ENCODE measurements at regions not wholly inside any gene's neighbourhood (a gene's known extent, or its start where the extent isn't known, plus 50 kb on each side); places are given as distances from the start of the nearest gene placed in this dataset.
A peak's percentile ranks its signal among the peaks of the same experiment; 100 is the strongest.

DNA sequence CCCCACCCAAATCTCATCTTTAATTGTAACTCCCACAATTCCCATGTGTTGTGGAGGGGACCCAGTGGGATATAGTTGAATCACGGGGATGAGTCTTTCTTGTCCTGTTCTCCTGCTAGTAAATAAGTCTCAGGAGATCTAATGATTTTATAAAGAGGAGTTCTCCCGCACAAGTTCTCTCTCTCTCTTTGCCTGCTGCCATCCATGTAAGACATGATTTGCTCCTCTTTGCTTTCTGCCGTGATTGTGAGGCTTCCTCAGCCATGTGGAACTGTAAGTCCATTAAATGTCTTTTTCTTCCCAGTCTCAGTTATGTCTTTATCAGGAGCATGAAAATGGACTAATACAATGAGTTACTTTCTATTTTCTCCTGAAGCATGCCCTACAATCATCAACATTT is 1158.5 kb downstream of the CDH18 start:
- DNase-seq, result no peak

DNA sequence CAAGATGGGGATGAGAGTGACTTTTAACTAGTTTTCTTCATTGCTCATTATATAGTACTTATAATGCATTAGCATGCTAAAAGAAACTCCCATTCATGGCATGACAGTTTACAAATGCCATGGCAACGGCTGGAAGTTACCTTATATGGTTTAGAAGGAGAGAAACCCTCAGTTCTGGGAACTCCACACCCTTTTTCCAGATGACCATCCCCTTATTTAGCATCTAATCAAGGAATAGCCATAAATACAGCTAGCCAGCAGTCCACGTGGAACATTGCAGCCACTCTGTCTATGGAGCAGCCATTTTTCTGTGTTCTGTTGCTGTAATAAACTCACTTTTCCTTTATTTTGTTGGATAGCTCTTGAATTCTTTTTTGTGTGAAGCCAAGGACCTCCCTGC is 1137.8 kb downstream of the CDH18 start:
- no peak for DNase-seq

DNA sequence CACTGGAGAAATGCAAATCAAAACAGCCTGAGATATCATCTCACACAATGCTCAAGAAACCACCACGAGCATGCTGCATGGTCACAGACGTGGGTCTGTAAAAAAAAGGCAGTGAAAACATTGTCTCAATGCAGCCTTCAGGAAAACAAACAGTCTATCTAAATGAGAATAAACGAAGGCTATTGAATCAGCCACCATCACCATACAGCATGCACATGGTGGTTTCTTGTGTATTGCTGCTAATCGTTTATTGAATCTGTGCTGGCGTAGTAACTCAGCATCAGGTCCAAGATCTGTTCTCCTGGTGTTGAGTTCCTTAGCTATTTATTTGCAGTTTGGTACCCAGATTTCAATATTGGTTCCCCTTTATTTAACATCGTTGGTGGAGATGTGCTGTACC is 1115.0 kb downstream of the CDH18 start:
- DNase-seq, result no peak

DNA sequence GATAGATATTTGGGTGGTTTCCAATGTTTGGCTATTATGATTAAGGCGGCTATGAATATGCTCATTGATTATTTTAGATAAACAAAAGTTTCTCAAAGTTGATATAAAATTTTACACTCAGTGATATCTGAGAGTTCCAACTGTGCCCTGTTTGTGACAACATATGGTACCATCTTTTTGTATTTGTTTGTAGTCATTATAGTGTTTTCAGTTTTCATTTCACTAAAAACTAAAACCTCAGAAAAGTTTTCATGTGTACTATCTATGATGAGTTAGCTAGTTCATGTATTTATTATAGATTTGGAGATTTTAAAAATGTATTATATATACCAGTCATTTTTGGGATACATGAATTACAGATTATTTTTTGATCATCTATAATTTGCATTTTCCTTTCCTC is 1111.4 kb downstream of the CDH18 start:
- no peak for DNase-seq

DNA sequence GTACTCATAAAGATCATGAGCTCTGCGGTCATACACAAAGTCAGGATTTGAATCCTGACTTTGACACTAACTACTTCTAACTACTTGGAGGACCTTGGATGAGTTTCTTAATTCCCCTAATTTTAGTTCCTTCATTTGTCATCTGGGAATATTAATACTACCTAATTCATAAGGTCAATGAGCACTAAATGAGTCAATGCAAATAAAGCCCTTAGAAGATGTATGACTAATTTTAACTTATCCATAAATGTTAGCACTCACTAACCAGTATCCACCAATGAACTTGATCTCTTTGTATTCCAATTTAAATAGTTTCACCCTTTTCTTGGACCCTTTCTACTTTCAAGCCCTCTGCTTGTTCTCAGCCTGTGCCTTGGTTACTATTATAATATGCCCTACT is 1106.4 kb downstream of the CDH18 start:
- no peak for DNase-seq

DNA sequence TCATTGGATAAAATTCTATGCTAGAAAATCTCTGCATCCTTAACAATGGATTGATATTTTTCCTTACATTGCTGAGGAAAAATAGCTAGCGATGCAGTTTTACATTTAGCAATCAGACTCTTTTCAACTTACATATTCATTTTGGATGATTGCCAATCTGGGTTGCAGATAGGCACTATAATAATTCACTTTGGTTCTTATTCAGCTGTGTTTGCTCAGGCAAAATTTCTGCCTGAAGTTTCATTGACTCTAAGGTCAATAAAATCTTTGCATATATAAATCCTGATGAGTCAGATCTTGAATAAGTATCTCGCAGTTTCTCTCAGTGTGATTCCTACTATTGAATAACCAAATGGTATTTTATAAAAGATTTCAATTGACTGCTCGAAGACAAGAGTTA is 1105.8 kb downstream of the CDH18 start:
- DNase-seq, result no peak

DNA sequence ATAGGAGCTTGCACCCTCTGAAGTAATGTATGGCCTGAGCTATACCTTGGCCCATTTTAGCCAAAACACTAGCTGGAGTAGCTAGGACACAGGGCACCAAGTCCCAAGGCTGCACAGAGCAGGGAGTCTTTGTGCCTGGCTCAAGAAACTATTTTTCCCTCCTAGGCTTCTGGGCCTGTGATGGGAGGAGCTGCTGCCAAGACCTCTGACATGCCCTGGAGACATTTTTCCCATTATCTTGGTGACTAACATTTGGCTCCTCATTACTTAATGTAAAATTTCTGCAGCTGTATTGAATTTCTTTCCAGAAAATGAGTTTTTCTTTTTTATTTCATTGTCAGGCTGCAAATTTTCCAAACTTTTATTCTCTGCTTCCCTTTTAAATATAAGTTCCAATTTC is 1099.2 kb downstream of the CDH18 start:
- no peak for DNase-seq

DNA sequence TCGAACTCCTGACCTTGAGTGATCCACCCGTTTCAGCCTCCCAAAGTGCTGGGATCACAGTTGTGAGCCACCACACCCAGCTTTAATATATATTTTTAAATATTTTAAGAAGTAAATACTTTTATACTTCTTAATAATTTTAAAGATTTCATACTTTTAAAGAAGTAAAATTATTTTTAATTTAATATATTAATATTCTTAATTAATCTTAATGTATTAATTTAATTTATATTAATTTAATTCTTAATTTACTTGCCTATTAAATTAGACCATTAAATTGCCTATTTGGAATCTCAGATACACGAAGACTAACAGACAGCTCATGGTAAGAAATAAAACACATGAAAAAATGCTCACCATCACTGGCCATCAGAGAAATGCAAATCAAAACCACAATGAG is 1087.4 kb downstream of the CDH18 start:
- DNase-seq, result no peak

DNA sequence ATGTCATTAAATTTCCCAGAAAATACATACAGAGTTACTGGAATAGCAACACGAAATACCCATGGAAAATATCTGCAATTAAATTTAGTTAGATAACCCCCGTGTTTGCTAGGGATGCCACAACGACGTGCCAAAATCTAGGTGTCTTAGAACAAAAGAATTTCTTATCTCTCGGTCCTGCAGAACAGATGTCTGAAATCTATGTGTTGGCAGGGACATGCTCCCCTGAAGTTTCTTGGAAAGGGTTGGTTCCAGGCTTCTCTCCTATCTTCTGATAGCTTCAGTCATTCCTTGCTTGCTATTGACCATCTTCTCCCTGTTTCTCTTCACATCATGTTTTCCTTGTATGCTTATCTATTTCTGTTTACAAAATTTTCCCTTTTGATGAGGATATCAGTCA is 1067.0 kb downstream of the CDH18 start:
- DNase-seq, result no peak

DNA sequence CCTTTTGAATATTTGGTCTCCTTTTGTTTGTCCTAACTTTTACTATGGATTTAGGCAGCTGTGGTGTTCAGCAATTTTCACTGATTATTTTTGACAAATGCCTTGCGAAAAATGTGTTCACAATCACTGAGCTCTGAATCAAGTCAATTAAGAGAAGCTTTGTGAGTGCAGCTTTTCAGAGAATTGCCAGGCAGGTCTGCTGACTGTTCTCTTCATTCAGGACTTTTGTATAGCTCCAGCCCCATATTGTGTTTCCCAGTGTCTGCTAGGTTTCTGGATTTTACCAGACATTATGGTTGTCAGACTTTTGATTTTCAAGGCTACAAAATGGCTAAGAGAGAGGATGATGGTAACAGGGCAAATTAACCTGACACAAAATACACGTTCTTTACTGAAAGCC is 1055.9 kb downstream of the CDH18 start:
- DNase-seq, result no peak

DNA sequence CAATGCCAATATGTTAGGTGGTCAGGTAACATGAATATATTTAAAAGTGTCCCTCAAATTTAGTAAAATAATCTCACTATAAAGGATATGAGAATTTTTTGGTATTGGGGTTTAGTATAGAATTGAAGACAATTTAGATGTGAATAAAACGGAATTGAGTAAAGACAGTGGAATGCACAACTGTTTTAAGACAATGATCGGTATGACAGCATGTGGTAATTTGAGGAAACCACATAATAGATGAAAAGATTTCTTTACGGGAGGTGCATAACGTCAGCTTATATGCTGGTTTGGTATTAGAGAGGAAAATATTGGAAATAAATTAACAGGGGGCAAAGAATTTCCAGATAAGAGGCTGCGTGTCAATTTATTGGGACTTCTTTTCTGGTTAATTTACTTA is 1043.2 kb downstream of the CDH18 start:
- DNase-seq, result no peak

DNA sequence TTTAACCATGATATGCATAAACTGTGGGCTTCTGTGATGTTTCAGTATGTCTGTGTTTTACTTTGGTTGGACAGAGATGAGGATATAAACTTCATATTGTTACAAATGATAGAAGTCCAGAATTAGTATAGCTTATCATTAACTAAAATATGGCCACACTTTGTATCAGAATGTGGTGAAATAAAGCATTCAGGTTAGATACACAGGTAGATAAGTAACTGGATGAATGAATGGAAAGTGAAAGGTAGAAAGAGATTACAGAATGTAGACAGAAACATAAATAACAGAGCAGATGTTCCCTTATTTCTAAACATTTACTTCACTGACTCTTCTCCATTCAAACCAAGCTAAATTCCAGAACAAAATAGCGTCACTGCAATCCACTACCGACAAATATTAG is 1033.8 kb downstream of the CDH18 start:
- no peak for DNase-seq

DNA sequence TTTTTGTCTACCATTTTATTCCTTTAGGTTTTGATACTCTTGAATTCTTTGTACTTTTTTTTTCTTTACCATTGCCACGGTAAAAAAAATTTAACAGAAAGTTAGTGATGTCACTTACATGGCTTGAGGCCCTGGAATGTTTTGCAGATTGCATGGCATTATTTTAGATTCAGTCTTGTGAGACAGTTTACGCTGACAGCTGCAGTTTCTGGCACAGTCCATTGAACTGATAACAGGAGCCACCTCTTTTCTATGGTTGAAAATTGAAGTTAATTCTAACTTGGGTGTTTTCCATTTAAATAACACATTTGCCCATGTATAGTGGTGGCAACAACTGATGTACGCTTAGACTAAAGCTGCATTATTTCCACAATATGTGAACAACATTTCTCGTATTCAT is 1028.5 kb downstream of the CDH18 start:
- peak; percentile 19 for DNase-seq

DNA sequence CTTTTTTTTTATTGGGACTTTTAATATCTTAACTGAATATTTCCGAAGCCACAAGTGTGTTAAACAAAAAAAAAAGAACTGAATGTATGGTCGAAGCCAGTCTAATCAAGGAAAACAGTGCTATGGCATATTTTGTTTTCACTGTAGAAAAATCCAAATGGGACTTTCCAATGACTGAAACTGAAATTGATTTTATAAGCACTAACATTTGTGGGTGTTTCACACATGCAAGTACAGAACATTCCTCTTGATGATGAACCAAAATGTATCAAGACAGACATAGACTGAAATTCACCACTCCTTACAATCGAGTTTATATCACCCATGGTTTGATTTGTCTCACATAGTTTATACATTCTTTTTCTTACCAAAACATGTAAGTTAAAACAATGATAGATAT is 1026.8 kb downstream of the CDH18 start:
- no peak for DNase-seq

DNA sequence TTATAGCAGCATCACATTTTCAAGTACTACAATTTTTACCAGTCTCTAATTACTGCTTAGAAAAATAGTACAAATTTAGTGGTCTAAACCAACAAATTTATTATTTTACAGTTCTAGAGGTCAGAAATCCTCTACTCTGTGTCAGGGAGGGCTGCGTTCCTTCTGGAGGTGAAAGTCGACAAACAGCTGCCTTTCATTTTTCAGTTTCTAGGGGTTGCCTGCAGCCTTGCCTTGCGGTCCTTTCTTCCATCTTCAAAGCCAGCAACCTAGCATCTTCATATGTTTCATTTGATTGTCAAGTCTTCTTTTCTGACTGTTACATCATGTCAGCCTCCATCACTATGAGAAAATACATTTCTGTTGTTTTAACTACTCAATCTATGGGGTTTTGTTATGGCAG is 1022.1 kb downstream of the CDH18 start:
- no peak for DNase-seq

DNA sequence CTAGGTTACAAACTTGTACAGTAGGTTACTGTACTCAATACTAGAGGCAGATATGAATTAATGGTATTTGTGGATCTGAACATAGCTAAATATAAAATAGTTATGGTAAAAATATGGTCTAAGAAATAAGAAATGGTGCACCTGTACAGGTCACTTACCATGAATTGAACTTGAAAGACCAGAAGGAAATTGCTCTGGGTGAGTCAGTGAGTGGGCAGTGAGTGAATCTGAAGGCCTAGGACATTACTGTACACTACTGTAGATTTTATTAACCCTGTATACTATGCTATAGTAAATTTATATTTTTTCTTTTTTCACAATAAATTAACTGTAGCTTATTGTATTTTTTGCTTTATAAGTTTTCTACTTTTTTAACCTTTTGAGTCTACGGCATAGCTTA is 1020.4 kb downstream of the CDH18 start:
- no peak for DNase-seq

DNA sequence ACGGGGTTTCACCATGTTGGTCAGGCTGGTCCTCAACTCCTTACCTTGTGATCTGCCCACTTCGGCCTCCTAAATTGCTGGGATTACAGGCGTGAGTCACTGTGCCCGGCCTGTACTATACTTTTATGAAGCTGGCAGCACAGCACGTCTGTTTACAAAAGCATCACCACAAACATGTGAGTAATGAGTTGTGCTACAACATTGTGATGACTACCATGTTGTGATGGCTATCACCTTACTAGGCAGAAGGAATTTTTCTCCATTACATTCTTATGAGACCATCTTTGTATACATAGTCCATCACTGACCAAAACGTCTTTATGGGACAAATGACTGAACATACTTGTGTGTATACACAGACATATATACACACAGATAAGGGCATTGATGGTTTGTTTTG is 1019.0 kb downstream of the CDH18 start:
- DNase-seq, result no peak

DNA sequence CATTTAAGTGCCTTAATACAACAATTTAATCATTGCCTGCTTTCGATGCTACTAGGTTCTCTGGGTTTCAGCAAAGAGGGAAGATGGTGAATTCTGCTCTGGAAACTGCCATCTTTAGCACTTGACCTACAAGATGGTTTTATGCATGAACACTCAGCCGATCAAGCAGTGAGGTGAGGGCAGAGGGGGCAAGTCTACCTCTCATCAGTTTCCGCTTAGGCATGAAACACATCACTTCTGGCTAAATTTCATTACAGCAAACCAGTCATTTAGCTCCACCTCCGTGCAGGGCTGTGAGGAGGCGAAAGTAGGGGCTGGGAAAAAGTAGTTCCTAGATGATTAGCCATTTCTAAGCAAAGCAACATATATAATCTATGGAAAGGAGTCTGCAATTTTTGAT is 1018.0 kb downstream of the CDH18 start:
- DNase-seq, result no peak

DNA sequence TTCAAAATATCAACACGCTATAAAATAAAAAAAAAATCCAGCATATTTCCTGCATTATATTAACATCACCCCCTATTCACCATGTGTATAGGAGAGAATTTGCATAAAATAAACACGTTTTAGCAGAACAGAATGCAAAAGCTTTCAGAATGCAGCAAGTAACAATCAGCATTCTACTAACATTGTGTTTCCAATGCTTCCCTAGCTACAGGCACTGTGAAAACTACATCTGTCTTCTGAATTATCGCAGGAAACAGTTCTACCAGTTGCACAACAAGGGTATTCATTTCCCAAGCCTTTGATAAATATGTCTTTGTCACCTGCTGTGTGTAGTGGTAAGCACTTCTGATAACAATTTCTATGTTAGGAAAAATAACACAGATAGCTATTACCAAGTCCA is 1015.8 kb downstream of the CDH18 start:
- no peak for DNase-seq

DNA sequence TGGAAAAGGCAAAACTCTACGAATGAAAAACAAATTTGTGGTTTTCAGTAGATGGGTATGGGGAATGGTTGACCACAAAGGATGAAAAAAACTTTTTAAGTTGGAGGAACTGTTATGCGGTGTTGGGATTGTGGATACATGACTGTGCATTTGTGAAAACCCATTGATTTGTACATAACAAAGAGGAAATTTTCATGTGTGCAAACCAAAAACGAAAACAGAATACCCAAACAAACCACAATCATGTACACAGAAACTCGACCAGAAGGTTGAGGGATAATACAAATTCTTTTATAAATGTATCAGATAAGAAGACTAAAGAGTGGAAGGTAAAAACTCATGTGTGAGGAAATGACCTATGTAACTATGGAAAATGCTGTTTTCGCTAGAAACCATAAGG is 1012.4 kb downstream of the CDH18 start:
- DNase-seq, result no peak

DNA sequence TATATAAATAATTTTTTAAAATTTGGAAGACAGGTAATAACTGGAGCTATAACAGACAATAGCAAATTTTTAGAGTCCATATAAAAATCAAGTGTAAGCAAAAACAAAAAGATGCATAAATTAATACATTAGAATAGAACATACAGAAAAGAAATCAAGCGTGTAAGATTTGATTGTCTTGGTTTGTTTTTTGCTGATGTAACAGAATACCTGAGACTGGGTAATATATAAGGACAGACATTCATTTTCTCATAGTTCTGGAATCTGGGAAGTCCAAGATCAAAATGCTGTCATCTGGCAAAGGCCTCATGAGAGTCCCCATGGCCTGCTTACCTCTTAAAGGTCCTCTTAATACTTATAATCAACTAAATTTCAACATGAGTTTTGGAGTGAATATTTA is 1010.1 kb downstream of the CDH18 start:
- no peak for DNase-seq

DNA sequence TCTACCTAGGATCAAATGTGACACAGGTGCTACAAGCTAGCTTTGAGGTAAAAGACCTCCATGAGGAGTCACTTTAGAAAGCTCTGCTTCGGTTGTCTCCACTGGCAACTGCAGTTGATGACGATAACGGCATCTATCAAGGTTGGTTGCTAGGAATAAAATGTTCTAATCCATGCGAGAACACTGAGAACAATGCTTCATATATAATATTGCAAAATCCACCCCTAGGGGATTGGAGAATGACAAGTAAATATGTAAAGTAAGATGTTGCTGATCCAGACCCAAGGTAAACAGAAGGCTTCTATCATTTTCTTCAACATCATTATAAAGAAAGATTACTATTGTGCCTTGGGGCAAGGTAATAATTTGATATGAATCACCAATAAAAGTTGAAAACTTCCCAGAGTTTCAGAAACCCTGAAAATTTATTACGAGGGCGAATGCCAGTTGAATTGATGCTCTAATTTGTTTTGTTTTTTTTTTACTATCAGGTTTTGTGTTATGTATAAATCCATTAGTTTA is 1003.4 kb downstream of the CDH18 start:
- DNase-seq, result no peak

DNA sequence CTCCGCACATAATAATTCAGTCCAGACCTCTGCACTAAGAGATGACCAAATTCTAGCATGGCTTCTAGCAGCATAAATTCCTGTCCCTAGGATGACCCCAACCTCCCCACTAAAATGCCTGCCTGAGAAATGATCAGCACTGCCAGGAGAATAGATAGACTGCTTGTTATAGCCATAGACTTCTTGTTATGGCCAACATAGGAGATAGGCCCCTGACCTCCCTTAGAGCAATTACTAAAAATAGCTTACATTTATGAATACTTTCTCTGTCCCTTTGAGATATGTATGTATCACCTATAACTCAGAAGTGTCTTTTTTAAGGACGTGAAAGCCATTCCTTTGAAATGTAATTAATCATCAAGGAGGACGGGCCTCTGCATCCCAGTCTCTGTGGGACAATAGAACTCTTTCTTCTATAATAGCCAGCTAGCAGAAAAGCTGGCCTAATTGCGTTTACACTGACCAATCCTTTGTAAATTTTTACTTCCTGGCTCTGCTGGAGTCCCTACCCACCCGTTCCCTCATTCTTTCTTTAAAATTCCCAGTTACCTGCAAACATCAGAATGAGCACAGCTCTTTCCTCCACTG is 1002.7 kb downstream of the CDH18 start:
- DNase-seq, result no peak

DNA sequence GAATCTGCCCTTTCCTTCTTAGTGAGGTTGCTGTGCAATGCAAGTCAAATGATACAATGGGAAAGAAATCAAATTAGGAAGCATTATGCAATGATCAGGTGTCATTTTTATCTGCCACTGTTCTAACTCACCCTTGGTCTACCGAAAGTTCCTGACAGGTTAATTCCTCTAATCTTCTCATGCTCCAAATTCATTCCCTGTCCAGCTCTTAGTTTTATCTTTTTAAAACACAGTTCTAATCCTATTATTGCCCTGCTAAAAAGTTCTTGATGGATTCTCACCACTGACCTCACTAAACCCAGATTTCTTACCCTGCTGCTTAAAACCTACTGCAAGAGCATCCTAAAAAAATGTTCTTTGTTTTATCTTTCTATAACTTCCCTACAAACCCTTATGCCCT is 1000.9 kb downstream of the CDH18 start:
- no peak for DNase-seq

DNA sequence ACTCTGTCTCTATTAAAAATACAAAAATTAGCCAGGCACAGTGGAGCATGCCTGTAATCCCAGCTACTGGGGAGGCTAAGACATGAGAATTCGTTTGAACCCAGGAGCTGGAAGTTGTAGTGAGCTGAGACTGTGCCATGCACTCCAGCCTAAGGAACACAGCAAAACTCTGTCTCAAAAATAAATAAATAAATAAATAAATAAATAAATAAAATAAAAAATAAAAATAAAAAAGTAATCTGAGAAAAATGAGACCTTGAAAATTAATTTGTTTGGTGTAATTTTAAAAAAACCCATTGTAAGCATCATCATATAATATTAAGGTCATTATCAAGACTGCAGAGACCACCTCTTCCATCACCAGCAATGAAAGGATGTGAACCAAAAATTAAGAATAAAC is 997.1 kb downstream of the CDH18 start:
- DNase-seq, result no peak

DNA sequence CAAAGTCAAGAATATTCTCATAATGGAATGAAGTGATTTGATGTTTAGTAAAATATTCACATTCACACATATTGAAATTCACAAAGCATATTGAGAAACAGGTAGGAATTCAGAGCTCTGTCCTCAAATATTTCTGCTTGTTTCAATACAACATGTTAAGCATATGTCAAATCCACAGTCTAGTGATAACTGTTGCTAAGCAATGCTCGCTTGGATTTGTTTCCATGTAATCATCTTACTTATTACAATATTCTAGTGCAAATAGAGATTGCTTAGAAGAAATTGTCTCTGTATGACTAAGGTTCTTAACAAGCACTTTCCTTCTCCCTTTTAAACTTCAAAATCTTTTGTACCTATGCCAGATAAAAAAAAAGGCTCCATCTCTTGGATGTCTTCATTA is 995.7 kb downstream of the CDH18 start:
- DNase-seq, result no peak

Data from right hindlimb (tissue), 1 donor.